ENCODE measurements at regions not wholly inside any gene's neighbourhood (a gene's known extent, or its start where the extent isn't known, plus 50 kb on each side); places are given as distances from the start of the nearest gene placed in this dataset.

DNA sequence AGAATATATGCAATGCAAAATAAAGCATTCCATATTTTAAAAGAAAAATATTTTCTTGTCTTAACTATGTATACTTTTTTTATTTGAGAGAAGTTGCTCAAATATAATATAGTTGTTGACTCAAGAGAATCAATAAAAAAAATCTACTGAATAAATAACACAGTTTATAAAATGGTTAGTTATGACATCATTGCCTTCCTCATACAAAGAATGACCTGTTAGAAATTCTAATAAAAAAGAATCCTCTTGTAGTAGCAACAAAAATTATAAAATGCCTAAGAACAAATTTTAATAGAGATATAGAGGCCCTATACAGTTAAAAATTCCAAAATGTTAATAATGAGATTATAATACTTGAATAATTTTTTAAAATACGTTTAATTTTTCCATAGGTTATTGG is 96.5 kb upstream of the AHI1 start:
- no peaks in the 10 kb centered on the region for H3K36me3 ChIP-seq (ENCODE audit: low read length)
- no peaks in the 10 kb centered on the region for H3K79me2 ChIP-seq (ENCODE audit: insufficient read depth, low read length)
- H4K20me1 ChIP-seq (ENCODE audit: low read depth, low read length) = no peaks in the 10 kb centered on the region
- no peak for TF ChIP-seq EZH2phosphoT487 (conservative IDR thresholded peaks at IDR 0.05; ENCODE audit: low read length)
- TF ChIP-seq, protein P1, sequence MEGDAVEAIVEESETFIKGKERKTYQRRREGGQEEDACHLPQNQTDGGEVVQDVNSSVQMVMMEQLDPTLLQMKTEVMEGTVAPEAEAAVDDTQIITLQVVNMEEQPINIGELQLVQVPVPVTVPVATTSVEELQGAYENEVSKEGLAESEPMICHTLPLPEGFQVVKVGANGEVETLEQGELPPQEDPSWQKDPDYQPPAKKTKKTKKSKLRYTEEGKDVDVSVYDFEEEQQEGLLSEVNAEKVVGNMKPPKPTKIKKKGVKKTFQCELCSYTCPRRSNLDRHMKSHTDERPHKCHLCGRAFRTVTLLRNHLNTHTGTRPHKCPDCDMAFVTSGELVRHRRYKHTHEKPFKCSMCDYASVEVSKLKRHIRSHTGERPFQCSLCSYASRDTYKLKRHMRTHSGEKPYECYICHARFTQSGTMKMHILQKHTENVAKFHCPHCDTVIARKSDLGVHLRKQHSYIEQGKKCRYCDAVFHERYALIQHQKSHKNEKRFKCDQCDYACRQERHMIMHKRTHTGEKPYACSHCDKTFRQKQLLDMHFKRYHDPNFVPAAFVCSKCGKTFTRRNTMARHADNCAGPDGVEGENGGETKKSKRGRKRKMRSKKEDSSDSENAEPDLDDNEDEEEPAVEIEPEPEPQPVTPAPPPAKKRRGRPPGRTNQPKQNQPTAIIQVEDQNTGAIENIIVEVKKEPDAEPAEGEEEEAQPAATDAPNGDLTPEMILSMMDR (IDR thresholded peaks at IDR 0.05; ENCODE audit: insufficient read depth, low read length, poor library complexity, severe bottlenecking) = no peak
- no peaks in the 10 kb centered on the region for H3K9me3 ChIP-seq (ENCODE audit: insufficient read depth, low read length)
- H3K9ac ChIP-seq (ENCODE audit: low read length) = no peak overlapping the region
- H3K9me2 ChIP-seq (replicated peaks; ENCODE audit: insufficient read depth, low read length) = no peaks in the 10 kb centered on the region
- no peak overlapping the region for H3K4me3 ChIP-seq (ENCODE audit: insufficient read depth, low read length, poor library complexity, severe bottlenecking)
- no peaks in the 10 kb centered on the region for H3F3A ChIP-seq (ENCODE audit: insufficient read depth)
- no peak overlapping the region for H2AFZ ChIP-seq (ENCODE audit: low read depth, low read length, severe bottlenecking)
- H3K27ac ChIP-seq (ENCODE audit: low read depth, low read length) = no peak overlapping the region
- H3K27me3 ChIP-seq (ENCODE audit: low read length) = no peaks in the 10 kb centered on the region
- H3K4me2 ChIP-seq (ENCODE audit: low read depth, low read length, poor library complexity, severe bottlenecking) = no peak overlapping the region

DNA sequence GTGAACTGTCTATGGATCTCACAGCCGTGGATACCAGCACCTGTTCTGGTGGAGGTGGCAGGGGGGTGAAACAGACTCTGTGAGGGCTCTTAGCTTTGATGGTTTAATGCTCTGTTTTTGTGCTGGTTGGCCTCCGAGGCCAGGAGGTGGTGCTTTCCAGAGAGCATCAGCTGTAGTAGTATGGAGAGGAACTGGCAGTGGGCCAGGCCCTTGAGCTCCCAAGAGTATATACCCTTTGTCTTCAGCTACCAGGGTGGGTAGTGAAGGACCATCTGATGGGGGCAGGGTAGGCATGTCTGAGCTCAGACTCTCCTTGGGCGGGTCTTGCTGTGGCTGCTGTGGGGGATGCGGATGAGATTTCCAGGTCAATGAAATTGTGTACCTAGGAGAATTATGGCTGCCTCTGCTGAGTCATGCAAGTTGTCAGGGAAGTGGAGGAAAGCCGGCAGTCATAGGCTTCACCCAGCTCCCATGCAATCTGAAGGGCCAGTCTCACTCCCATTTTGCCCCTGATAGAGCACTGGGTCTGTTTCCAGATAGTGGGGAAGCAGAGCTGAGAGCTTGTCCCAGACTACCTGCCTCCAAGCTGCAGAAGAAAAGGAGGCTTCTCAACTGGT is 102.7 kb upstream of the AHI1 start:
- no peak overlapping the region for H2AFZ ChIP-seq (ENCODE audit: low read depth, low read length, severe bottlenecking)
- no peak overlapping the region for H3K4me2 ChIP-seq (ENCODE audit: low read depth, low read length, poor library complexity, severe bottlenecking)
- H3K79me2 ChIP-seq (ENCODE audit: insufficient read depth, low read length) = no peaks in the 10 kb centered on the region
- no peaks in the 10 kb centered on the region for H3K9me2 ChIP-seq (replicated peaks; ENCODE audit: insufficient read depth, low read length)
- H3K27ac ChIP-seq (ENCODE audit: low read depth, low read length) = no peak overlapping the region
- H3F3A ChIP-seq (ENCODE audit: insufficient read depth) = no peaks in the 10 kb centered on the region
- H4K20me1 ChIP-seq (ENCODE audit: low read depth, low read length) = no peaks in the 10 kb centered on the region
- H3K36me3 ChIP-seq (ENCODE audit: low read length) = no peaks in the 10 kb centered on the region
- TF ChIP-seq EZH2phosphoT487 (conservative IDR thresholded peaks at IDR 0.05; ENCODE audit: low read length) = no peak
- TF ChIP-seq, protein P1 (IDR thresholded peaks at IDR 0.05; ENCODE audit: insufficient read depth, low read length, poor library complexity, severe bottlenecking) = no peak
- H3K27me3 ChIP-seq (ENCODE audit: low read length) = no peaks in the 10 kb centered on the region
- H3K9ac ChIP-seq (ENCODE audit: low read length) = no peak overlapping the region
- H3K4me3 ChIP-seq (ENCODE audit: insufficient read depth, low read length, poor library complexity, severe bottlenecking) = no peak overlapping the region
- H3K9me3 ChIP-seq (ENCODE audit: insufficient read depth, low read length) = no peaks in the 10 kb centered on the region

DNA sequence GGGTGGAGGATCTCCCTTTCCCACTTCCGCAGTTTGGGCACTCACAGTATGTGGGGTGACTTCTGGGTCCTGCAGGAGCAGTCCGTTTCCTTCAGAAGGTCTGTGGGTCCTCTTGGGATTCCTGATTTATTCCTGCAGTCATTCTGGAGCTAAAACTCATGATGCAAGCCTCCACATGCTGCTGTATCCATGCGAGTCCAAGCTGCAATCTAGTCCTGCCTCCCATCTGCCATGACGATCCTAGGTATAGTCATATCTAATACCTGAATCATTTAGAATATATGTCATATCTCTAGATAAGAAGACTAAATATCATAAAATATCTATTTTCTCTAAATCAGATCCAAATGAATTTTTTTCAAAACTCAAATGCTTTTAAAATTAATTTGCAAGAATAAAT is 103.4 kb upstream of the AHI1 start:
- Histone ChIP-seq H3F3A (ENCODE audit: insufficient read depth) (no peaks in the 10 kb centered on the region), H3K9me2 (replicated peaks; ENCODE audit: insufficient read depth, low read length) (no peaks in the 10 kb centered on the region), H3K4me3 (ENCODE audit: insufficient read depth, low read length, poor library complexity, severe bottlenecking) (no peak overlapping the region), H3K9ac (ENCODE audit: low read length) (no peak overlapping the region), H3K36me3 (ENCODE audit: low read length) (no peaks in the 10 kb centered on the region), H4K20me1 (ENCODE audit: low read depth, low read length) (no peaks in the 10 kb centered on the region), H3K79me2 (ENCODE audit: insufficient read depth, low read length) (no peaks in the 10 kb centered on the region), H3K4me2 (ENCODE audit: low read depth, low read length, poor library complexity, severe bottlenecking) (no peak overlapping the region), H3K27ac (ENCODE audit: low read depth, low read length) (no peak overlapping the region), H3K9me3 (ENCODE audit: insufficient read depth, low read length) (no peaks in the 10 kb centered on the region), H3K27me3 (ENCODE audit: low read length) (no peaks in the 10 kb centered on the region), H2AFZ (ENCODE audit: low read depth, low read length, severe bottlenecking) (no peak overlapping the region)
- TF ChIP-seq, protein P1 (IDR thresholded peaks at IDR 0.05; ENCODE audit: insufficient read depth, low read length, poor library complexity, severe bottlenecking) = no peak
- TF ChIP-seq EZH2phosphoT487 (conservative IDR thresholded peaks at IDR 0.05; ENCODE audit: low read length) = no peak

Data from SU-DHL-6 (cell line).